Spinal cord (tissue), 9 donors: ENCODE measurements at regions not wholly inside any gene's neighbourhood (a gene's known extent, or its start where the extent isn't known, plus 50 kb on each side); places are given as distances from the start of the nearest gene placed in this dataset.

Experiments
- DNase-seq, 6 donors: peaks; one replicate each; pipeline versions ENCODE4 v3.0.0 to v3.0.0-alpha.2; 2013 to 2015; ENCODE audit warnings: low spot score in 6 of 6, low read depth in 4 of 6
- H3K27ac ChIP-seq: one replicate; pipeline ENCODE4 v1.5.1; 2013; ENCODE audit warnings: low read depth, low read length, control low read depth
- H3K27me3 ChIP-seq: one replicate; pipeline ENCODE4 v1.6.1; 2013; ENCODE audit warnings: low read length; ENCODE audit not compliant: control insufficient read depth, insufficient read depth
- H3K36me3 ChIP-seq: one replicate; pipeline ENCODE4 v1.6.1; 2013; ENCODE audit warnings: low read length; ENCODE audit not compliant: control insufficient read depth, insufficient read depth
- H3K4me1 ChIP-seq: one replicate; pipeline ENCODE4 v1.6.1; 2013; ENCODE audit warnings: low read length; ENCODE audit not compliant: control insufficient read depth, insufficient read depth
- H3K4me3 ChIP-seq: one replicate; pipeline ENCODE4 v1.5.1; 2013; ENCODE audit warnings: low read depth, low read length, control low read depth
- H3K9me3 ChIP-seq: one replicate; pipeline ENCODE4 v1.6.1; 2013; ENCODE audit warnings: low read length; ENCODE audit not compliant: control insufficient read depth, insufficient read depth
- WGBS: methylation state at CpG from one replicate; pipeline ENCODE4 v1.1.5; 2013; ENCODE audit warnings: missing lambda C conversion rate; ENCODE audit not compliant: insufficient coverage; 5-methylcytosine and 5-hydroxymethylcytosine counted together
- donor health status: healthy.

DNA sequence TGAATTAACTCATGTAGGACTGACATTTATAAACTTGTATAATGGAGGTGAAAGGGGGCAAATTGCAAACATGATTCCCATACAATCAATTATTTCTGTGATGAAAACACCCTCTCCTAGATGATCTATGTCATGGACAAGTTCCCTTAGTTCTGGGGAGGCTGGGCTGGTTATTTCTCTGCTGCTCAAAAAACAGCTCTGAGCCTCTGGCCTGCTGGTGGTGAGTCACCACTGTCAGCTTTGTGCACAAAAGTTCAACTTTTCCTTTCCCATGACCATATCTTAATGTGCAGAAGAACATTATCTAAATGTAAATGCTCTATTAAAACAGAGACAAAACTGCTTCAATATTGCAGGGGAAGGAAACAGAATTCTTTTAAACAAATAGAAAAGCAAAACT lies 85.0 kb downstream of the HMHB1 start:
- no peak overlapping the region for H3K4me3 ChIP-seq
- no peaks in the 10 kb centered on the region for H3K36me3 ChIP-seq
- no peak overlapping the region for H3K27ac ChIP-seq
- DNase-seq, result no peak
- no peaks in the 10 kb centered on the region for H3K4me1 ChIP-seq
- no peaks in the 10 kb centered on the region for H3K9me3 ChIP-seq
- H3K27me3 ChIP-seq, result no peaks in the 10 kb centered on the region

DNA sequence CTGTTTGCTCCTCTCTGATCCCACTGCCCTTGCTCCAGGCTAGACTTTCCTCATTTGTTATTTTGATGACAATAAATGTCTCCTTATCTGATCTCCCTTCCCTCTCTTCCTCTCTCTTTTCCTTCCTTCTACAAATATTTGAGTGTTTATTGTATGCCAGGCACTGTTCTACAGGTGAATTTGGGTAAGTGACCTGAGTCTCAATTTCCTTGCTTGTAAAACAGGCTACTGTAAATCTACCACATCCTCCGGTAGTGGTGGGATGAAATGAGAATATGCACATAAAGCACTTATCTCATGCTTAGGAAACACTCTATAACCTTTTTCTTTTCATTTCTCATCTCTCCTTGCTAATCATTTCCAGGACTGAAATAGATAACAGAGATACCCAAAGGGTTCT lies 86.4 kb downstream of the HMHB1 start:
- Histone ChIP-seq H3K27ac (no peak overlapping the region), H3K4me3 (no peak overlapping the region), H3K9me3 (no peaks in the 10 kb centered on the region), H3K36me3 (no peaks in the 10 kb centered on the region), H3K4me1 (no peaks in the 10 kb centered on the region), H3K27me3 (no peaks in the 10 kb centered on the region)
- WGBS, result no CpG with 5 or more reads among the region's 1 CpG
- DNase-seq, result no peak

DNA sequence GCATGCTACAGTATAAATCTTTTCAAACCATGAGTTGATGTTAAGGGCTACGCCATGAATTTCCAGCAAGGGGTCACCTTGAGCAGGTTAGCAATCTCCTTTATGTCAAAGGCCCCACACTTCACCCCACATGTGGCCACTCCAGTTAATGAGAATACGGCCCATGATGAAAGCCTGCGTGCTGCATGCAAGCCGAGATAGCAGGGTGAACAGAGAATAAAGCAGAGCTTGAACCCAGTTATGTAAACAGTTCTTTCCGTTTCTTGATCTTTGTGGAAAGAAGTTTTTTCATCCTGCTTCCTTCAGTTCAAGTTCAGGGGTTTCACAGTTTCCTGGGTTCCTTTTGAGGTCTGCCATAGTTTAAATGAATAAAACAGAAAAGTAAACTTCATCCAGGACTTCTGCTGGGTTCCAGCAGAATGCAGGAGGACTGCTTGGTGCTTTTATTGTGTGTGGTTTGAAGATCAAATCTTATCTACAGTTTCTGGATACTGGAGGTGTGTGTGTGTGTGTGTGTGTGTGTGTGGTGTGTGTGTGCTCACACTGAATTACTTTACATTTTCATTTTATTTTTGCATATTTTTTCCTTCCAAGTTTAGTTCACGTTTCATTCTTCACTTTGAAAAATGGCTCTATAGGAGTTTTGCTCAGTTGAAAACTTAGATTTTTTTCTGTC lies 87.1 kb downstream of the HMHB1 start:
- peak in 1 of 6 donors; percentile 28 for DNase-seq
- 60% methylated on average over 2 of the region's 6 CpGs for WGBS
- no peaks in the 10 kb centered on the region for H3K27me3 ChIP-seq
- no peaks in the 10 kb centered on the region for H3K9me3 ChIP-seq
- no peak overlapping the region for H3K4me3 ChIP-seq
- no peak overlapping the region for H3K27ac ChIP-seq
- no peaks in the 10 kb centered on the region for H3K36me3 ChIP-seq
- H3K4me1 ChIP-seq, result no peaks in the 10 kb centered on the region

DNA sequence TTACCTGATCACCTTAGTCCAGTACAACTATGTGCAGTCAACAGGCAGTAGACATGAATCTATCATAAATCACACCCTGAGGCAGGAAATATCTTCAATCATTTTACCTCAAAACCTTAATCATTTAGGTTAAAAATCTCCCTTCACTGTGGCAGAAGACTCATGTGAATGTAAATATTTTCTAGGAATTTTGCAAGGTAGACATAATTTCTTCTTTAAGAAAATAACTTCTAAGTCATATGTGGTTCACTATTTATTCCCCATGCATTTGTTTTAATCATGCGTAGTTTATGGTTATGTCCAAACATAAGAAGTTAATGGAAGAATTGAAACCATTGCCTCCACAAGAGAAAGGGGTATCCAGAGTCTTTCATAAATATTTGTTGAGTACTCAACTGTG lies 97.0 kb downstream of the HMHB1 start:
- DNase-seq, result no peak
- no peak overlapping the region for H3K27ac ChIP-seq
- no CpG with 5 or more reads among the region's 1 CpG for WGBS
- H3K9me3 ChIP-seq, result no peaks in the 10 kb centered on the region
- H3K36me3 ChIP-seq, result no peaks in the 10 kb centered on the region
- H3K4me1 ChIP-seq, result no peaks in the 10 kb centered on the region
- no peaks in the 10 kb centered on the region for H3K27me3 ChIP-seq
- no peak overlapping the region for H3K4me3 ChIP-seq

DNA sequence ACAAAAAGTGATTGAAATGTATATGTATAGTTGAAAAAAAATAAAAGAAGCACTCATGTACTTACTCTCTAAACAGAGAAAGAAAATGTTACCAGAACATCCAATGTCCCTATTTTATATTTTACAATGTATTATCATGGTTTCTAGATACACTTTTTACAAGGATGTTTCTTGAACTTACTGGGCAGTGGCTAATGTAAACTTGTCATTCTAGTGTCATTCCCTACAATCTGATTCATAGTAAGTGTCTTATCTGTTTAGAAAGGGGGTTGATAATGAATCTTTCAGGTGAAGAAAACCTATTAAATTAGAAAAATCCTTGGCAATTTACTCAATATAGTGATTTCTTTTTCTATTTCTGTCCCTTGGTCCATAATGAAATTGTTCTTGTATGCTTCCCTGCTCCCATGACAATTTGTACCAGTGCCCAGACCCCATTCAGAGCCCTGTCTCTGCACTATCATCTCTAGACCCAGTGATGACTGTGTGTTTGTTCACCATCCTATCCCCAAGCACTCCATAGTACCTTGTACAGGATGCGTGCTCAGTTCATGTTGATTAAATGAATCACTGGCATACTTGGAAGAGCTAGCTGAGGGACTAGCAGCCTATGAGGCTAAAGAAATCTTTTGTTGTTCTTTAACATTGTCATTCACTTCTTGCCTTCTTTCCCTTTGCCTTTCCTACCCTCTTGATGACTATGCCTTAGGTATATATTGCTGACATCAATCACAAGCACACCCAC lies 101.2 kb downstream of the HMHB1 start:
- Histone ChIP-seq H3K36me3 (no peaks in the 10 kb centered on the region), H3K4me1 (no peaks in the 10 kb centered on the region), H3K4me3 (no peak overlapping the region), H3K27me3 (no peaks in the 10 kb centered on the region), H3K27ac (no peak overlapping the region), H3K9me3 (no peaks in the 10 kb centered on the region)
- peak in 4 of 6 donors; percentile 23 to 65 (median 54) for DNase-seq
- no CpG with 5 or more reads among the region's 1 CpG for WGBS

DNA sequence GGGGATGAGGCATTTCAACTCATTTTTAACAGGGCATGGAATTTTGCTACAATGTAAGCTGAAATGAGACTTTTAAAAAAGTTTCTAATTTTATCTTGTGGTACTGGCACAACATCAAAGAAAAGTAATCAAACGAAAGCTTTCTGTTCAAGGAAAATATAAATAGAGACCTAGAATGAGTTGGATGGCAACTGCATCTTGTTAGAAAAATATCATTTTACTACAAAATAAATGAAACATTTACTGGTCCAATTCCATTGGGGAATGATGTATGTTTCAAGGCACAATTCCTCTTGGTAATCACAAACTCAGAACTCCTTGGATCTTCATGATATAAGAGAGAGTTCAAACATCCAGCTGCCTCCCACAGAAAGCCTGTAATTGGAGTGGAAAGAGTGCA lies 102.8 kb downstream of the HMHB1 start:
- Histone ChIP-seq H3K9me3 (no peaks in the 10 kb centered on the region), H3K36me3 (no peaks in the 10 kb centered on the region), H3K27me3 (no peaks in the 10 kb centered on the region), H3K27ac (no peak overlapping the region), H3K4me1 (no peaks in the 10 kb centered on the region), H3K4me3 (no peak overlapping the region)
- no CpG with 5 or more reads among the region's 1 CpG for WGBS
- no peak for DNase-seq

DNA sequence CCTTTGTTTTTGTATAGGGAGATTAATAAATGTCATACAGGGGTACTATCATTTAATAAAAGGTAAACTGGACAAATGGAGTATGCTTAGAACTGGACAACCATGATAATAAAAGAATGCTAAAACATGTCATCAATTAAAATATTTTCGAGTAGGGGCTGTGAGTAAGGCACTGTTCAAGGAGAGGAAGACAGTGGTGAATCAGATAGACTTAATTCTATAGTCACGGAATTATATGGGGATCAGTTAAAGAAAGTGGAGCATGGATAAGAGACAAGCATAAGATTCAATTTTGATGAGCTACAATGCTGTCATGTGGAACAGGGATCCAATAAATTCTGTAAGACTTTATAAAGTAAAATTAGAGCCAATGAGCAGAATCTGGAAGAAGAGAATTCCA lies 104.5 kb downstream of the HMHB1 start:
- no peak overlapping the region for H3K4me3 ChIP-seq
- 94% methylated on average over 2 of the region's 2 CpGs for WGBS
- H3K27ac ChIP-seq, result no peak overlapping the region
- no peaks in the 10 kb centered on the region for H3K9me3 ChIP-seq
- no peak for DNase-seq
- no peaks in the 10 kb centered on the region for H3K27me3 ChIP-seq
- no peaks in the 10 kb centered on the region for H3K4me1 ChIP-seq
- H3K36me3 ChIP-seq, result no peaks in the 10 kb centered on the region

DNA sequence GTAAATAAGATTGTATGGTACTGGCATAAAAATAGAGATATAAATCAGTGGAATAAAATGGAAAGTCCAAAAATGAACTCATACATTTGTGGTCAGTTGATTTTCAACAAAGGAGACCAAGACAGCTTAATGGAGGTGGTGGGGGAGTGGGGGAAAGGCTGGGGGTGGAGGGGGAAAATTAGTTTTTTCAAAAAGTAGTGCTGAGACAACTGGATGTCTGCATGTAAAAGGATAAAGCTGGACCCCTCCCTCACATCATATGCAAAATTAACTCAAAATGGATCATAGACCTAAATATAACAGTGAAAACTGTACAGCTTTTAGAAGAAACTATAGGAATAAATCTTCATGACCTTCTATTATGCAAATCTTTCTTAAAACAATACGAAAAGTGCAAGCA lies 107.0 kb downstream of the HMHB1 start:
- no peak overlapping the region for H3K27ac ChIP-seq
- H3K9me3 ChIP-seq, result no peaks in the 10 kb centered on the region
- WGBS, result no CpG with 5 or more reads among the region's 1 CpG
- no peak for DNase-seq
- H3K4me3 ChIP-seq, result no peak overlapping the region
- H3K4me1 ChIP-seq, result no peaks in the 10 kb centered on the region
- no peaks in the 10 kb centered on the region for H3K27me3 ChIP-seq
- no peaks in the 10 kb centered on the region for H3K36me3 ChIP-seq

DNA sequence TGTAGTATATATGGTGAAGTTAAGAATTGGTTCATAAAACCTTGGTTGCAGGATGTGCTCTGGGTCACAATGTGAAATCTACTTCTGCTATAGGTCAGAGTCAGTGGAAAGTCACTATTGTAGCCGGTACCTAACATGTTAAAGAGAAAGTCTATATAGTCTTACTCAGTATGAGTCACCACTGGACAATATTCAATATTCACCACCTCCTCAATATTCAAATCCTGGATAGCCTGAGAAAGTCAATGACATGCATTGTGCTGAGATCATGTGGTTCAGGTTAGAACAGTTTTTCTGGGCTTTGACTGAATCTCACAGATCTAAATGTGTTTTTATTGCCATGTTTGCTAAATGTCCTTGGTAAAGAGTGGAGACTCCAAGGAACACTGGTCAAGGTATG lies 108.8 kb downstream of the HMHB1 start:
- Histone ChIP-seq H3K4me1 (no peaks in the 10 kb centered on the region), H3K27ac (no peak overlapping the region)
- DNase-seq, result no peak

More for the DNA sequence above, 108.8 kb downstream of the HMHB1 start:
- Histone ChIP-seq H3K27me3 (no peaks in the 10 kb centered on the region), H3K9me3 (no peaks in the 10 kb centered on the region), H3K36me3 (no peaks in the 10 kb centered on the region), H3K4me3 (no peak overlapping the region)
- no CpG with 5 or more reads among the region's 1 CpG for WGBS
